Uterus (tissue), 3 donors: ENCODE measurements at regions not wholly inside any gene's neighbourhood (a gene's known extent, or its start where the extent isn't known, plus 50 kb on each side); places are given as distances from the start of the nearest gene placed in this dataset.

Experiments
- DNase-seq, 2 donors: peaks; one replicate each; pipeline ENCODE4 v3.0.0-alpha.2; 2019 to 2020
- H3K27ac ChIP-seq, 2 donors: fragments of 200-600 bp; sonication (generic); 1 replicate in 1 of 2; 2 replicates in 1 of 2; pipeline ENCODE4 v1.5.1; 2016 to 2018
- H3K27me3 ChIP-seq, 2 donors: fragments of 200-600 bp; sonication (generic); one replicate each; pipeline ENCODE4 v1.5.1; 2018 to 2019; ENCODE audit warnings: control low read depth in 1 of 2
- H3K36me3 ChIP-seq, 2 donors: fragments of 200-600 bp; sonication (generic); one replicate each; pipeline ENCODE4 v1.5.1; 2019; ENCODE audit warnings: control low read depth in 1 of 2
- H3K4me1 ChIP-seq, 2 donors: fragments of 200-600 bp; sonication (generic); one replicate each; pipeline ENCODE4 v1.5.1; 2018 to 2019; ENCODE audit warnings: control low read depth in 1 of 2
- H3K4me3 ChIP-seq, 2 donors: fragments of 200-600 bp; sonication (generic); 1 replicate in 1 of 2; 2 replicates in 1 of 2; pipeline ENCODE4 v1.5.1; 2018 to 2019; ENCODE audit warnings: mild to moderate bottlenecking in 1 of 2
- H3K9me3 ChIP-seq, 2 donors: fragments of 200-600 bp; sonication (generic); one replicate each; pipeline ENCODE4 v1.5.1; 2019; ENCODE audit warnings: control low read depth in 1 of 2
- CTCF ChIP-seq, 4 experiments: fragments of 200-600 bp in 2 of 4; fragments of 450-650 bp in 2 of 4; sonication (generic) in 2 of 4; IDR thresholded peaks; one replicate each; pipeline ENCODE4 v1.5.1; 2016 to 2019; ENCODE audit warnings: antibody characterized with exemption in 4 of 4, mild to moderate bottlenecking in 2 of 4, moderate library complexity in 1 of 4
- POLR2A ChIP-seq, 2 donors: fragments of 450-650 bp; IDR thresholded peaks; one replicate each; pipeline ENCODE4 v1.6.1; 2016; ENCODE audit warnings: antibody characterized with exemption in 2 of 2, mild to moderate bottlenecking in 1 of 2, moderate library complexity in 1 of 2
- intact Hi-C: fragments of 100-400 bp; cut with DNase I; formaldehyde crosslinking; loops from one replicate; pipeline ENCODE4 v1.15.1; 2023; ENCODE audit warnings: low total_unique reads
- donor health status: DM: yes; HTN: yes; CAD: no.

DNA sequence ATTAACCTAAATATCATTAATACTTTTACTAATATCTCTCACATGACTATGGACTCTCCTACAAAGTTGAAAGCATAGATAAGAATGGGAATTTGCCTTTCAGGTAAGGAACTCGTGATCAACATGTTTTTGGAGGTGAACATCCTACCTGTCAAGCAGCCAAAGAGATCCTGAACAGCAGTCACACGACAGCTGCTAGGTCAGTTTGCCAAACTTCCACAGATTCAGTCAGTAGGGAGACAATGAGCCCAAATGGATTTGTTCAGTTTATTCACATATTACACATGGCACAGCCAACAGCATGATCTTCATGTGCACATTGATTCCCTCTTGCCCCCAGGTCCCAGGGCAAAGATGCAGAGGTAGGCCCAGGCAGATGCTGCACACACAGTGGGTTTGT is 86.1 kb upstream of the LOC128125822 start:
- TF ChIP-seq POLR2A (IDR thresholded peaks at IDR 0.05) (no peak), CTCF (IDR thresholded peaks at IDR 0.05) (no peak)
- Histone ChIP-seq H3K4me3 (no peak overlapping the region), H3K36me3 (no peaks in the 10 kb centered on the region), H3K27me3 (no peaks in the 10 kb centered on the region), H3K27ac (no peak overlapping the region), H3K9me3 (no peaks in the 10 kb centered on the region), H3K4me1 (no peaks in the 10 kb centered on the region)
- no peak for DNase-seq
- intact Hi-C loops: no loop called here

DNA sequence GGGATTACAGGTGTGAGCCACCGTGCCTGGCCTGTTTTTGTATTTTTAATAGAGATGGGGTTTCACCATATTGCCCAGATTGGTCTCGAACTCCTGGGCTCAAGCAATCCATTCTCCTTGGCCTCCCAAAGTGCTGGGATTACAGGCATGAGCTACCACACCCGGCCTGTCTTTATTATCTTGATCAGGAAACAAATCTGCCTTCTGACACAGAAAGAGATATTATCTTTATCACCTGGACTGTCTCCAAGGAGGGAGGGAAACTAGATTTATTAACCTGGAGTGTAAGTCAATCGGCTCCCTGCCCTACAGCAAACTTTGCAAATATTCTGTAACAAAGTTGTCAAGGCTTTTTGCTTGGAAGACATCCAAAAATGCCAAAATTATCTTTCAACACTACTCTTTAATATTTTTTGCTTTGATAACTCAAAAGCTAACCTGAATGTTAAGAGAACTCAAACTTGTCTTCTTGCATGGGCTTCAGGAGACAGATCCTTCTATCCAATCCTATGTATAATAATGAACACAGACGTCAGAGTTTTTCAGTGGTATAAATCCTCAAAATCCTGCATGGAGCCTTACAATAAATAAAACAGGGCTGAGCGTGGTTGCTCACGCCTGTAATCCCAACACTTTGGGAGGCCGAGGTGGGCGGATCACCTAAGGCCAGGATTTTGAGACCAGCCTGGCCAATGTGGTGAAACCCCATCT is 85.0 kb upstream of the LOC128125822 start:
- H3K4me1 ChIP-seq: no peaks in the 10 kb centered on the region
- H3K27me3 ChIP-seq: no peaks in the 10 kb centered on the region
- H3K36me3 ChIP-seq: no peaks in the 10 kb centered on the region
- H3K9me3 ChIP-seq: no peaks in the 10 kb centered on the region
- no peak overlapping the region for H3K4me3 ChIP-seq
- DNase-seq: no peak
- H3K27ac ChIP-seq: no peak overlapping the region
- TF ChIP-seq CTCF (IDR thresholded peaks at IDR 0.05) (no peak), POLR2A (IDR thresholded peaks at IDR 0.05) (no peak)
- intact Hi-C loops: no loop called here

DNA sequence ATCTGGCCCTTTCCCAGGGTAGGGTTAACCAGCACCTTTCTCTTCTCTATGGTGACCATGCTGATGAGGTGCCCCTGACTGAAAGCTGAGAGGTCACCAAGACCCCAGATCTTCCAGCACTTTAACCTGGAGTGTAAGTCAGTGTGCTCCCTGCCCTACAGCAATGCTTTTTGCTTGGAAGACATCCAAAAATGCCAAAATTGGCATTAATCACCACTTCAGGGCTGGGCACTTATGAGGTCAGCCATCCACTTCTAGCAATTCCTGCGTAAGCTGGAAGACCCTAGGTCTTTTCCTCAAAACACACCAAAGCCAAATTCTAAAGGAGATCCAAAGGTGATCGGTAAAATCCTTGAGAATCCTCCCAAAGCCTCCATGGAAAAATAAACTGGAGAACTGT is 81.2 kb upstream of the LOC128125822 start:
- Histone ChIP-seq H3K4me1 (no peaks in the 10 kb centered on the region), H3K27me3 (no peaks in the 10 kb centered on the region), H3K27ac (no peak overlapping the region), H3K9me3 (no peaks in the 10 kb centered on the region), H3K4me3 (no peak overlapping the region), H3K36me3 (no peaks in the 10 kb centered on the region)
- no peak for TF ChIP-seq CTCF (IDR thresholded peaks at IDR 0.05)
- TF ChIP-seq POLR2A (IDR thresholded peaks at IDR 0.05): no peak
- intact Hi-C loops: no loop called here
- no peak for DNase-seq

GRCh38 chr6:63492476-63492875 is 79.8 kb upstream of the LOC128125822 start:
- no peak overlapping the region for H3K4me3 ChIP-seq
- H3K4me1 ChIP-seq: no peaks in the 10 kb centered on the region
- no peaks in the 10 kb centered on the region for H3K27me3 ChIP-seq
- DNase-seq: no peak
- H3K27ac ChIP-seq: no peak overlapping the region
- intact Hi-C loops: no loop called here
- H3K9me3 ChIP-seq: no peaks in the 10 kb centered on the region
- TF ChIP-seq POLR2A (IDR thresholded peaks at IDR 0.05): no peak
- TF ChIP-seq CTCF (IDR thresholded peaks at IDR 0.05): no peak
- no peaks in the 10 kb centered on the region for H3K36me3 ChIP-seq

GRCh38 chr6:63493557-63493956 is 78.7 kb upstream of the LOC128125822 start:
- no peak for TF ChIP-seq CTCF (IDR thresholded peaks at IDR 0.05)
- no peaks in the 10 kb centered on the region for H3K36me3 ChIP-seq

More at GRCh38 chr6:63493557-63493956, 78.7 kb upstream of the LOC128125822 start:
- H3K4me3 ChIP-seq: no peak overlapping the region
- intact Hi-C loops: no loop called here
- H3K4me1 ChIP-seq: no peaks in the 10 kb centered on the region
- no peak overlapping the region for H3K27ac ChIP-seq
- H3K27me3 ChIP-seq: no peaks in the 10 kb centered on the region
- no peaks in the 10 kb centered on the region for H3K9me3 ChIP-seq
- DNase-seq: no peak
